ENCODE measurements at regions not wholly inside any gene's neighbourhood (a gene's known extent, or its start where the extent isn't known, plus 50 kb on each side); places are given as distances from the start of the nearest gene placed in this dataset.

DNA sequence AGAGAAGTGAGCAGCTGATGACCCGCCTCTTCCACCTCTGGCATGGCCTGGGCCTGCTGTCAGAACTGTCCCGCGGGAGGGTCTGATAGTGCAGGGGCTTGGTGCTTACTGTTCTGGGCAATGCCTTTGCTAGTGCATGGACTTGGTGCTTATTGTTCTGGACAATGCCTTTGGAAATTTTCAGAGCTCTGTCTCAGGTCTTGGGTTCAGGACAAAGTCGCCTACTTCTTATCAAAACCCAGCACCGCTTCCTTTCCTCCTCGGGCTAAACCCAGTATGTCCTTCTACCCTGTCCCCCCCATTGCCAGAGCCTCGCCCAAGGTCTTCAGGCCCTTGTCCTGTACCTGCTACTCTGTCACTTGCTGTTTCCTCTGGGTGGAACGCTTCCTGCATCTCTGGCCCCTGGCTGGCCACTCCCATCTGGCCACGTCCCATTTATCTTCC, 149.6 kb downstream of the ACKR3 start:
- TF ChIP-seq POLR2A (IDR thresholded peaks at IDR 0.05; ENCODE audit: low read depth, low read length), result no peak
- no peak for TF ChIP-seq POLR2AphosphoS5 (IDR thresholded peaks at IDR 0.05; ENCODE audit: low read depth, low read length)
- TF ChIP-seq TAF1 (IDR thresholded peaks at IDR 0.05; ENCODE audit: low read depth, low read length), result no peak
- TF ChIP-seq PAX5 (IDR thresholded peaks at IDR 0.05; ENCODE audit: insufficient read depth, low read length, severe bottlenecking), result no peak
- TF ChIP-seq POU2F2 (IDR thresholded peaks at IDR 0.05; ENCODE audit: low read depth, low read length), result no peak
